Body of pancreas (tissue), 4 donors: ENCODE measurements at regions not wholly inside any gene's neighbourhood (a gene's known extent, or its start where the extent isn't known, plus 50 kb on each side); places are given as distances from the start of the nearest gene placed in this dataset.

Experiments used
- ATAC-seq: fragments of 150-250 bp; one replicate; pipeline ENCODE4 v1.9.1; 2016
- DNase-seq, 4 donors: peaks; one replicate each; pipeline ENCODE4 v3.0.0-alpha.2; 2019
- H3K27ac ChIP-seq, 4 donors: fragments of 200-600 bp; sonication (generic); 1 replicate in 3 of 4; 2 replicates in 1 of 4; pipeline versions ENCODE4 v1.5.1 to v1.6.1; 2016 to 2019; ENCODE audit warnings: mild to moderate bottlenecking in 1 of 4, mixed read lengths in 1 of 4, moderate library complexity in 1 of 4
- H3K27me3 ChIP-seq, 2 donors: fragments of 200-600 bp; sonication (generic); one replicate each; pipeline ENCODE4 v1.6.0; 2016; ENCODE audit warnings: mild to moderate bottlenecking in 1 of 2
- H3K36me3 ChIP-seq, 2 donors: fragments of 200-600 bp; sonication (generic); replicated peaks in 1 of 2; 2 replicates each; pipeline ENCODE4 v1.5.1; 2016; ENCODE audit warnings: low read depth in 2 of 2; ENCODE audit not compliant: insufficient read depth in 1 of 2
- H3K4me1 ChIP-seq: fragments of 200-600 bp; sonication (generic); one replicate; pipeline ENCODE4 v1.6.0; 2016
- H3K4me3 ChIP-seq, 2 donors: fragments of 200-600 bp; sonication (generic); 1 replicate in 1 of 2; 2 replicates in 1 of 2; pipeline ENCODE4 v1.5.1; 2016 to 2019
- H3K9me3 ChIP-seq, 3 donors: fragments of 200-600 bp; sonication (generic); 1 replicate in 2 of 3; 2 replicates in 1 of 3; pipeline ENCODE4 v1.5.1; 2016
- CTCF ChIP-seq, 7 experiments: fragments of 450-650 bp in 4 of 7; fragments of 200-600 bp in 3 of 7; sonication (generic) in 3 of 7; IDR thresholded peaks; one replicate each; pipeline ENCODE4 v1.5.1; 2016 to 2019; ENCODE audit warnings: antibody characterized with exemption in 7 of 7
- POLR2A ChIP-seq, 3 donors: fragments of 450-650 bp; IDR thresholded peaks; one replicate each; pipeline ENCODE4 v1.6.1; 2016; ENCODE audit warnings: antibody characterized with exemption in 3 of 3, mild to moderate bottlenecking in 2 of 3
- WGBS, 2 donors: methylation state at CpG; one replicate each; pipeline ENCODE4 v1.1.5; 2017; 5-methylcytosine and 5-hydroxymethylcytosine counted together
- intact Hi-C: fragments of 100-400 bp; cut with DNase I; formaldehyde crosslinking; loops from one replicate; pipeline ENCODE4 v1.15.1; 2023

DNA sequence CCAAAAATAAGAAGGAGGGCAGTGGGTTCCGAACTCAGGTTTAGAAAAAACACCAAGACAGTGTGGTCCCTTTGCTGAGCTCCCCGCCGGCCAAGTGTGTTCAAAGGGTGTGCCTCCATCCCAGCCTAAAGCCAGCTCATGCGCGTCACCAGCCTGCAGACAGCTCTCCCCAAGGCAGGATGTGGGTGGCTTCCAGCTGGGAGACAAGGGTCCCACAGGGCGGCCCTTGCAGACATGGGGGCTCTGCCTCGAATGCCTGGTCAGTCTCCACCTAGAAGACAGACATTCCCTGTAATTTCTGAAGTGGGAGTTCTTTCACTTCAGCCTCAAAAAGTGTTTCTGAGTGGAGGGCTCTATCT, 135.8 kb upstream of the GPC1 start:
- intact Hi-C loops, result no loop called here
- ATAC-seq (no peak), DNase-seq (no peak)
- no peaks in the 10 kb centered on the region for H3K9me3 ChIP-seq
- no peak for TF ChIP-seq POLR2A (IDR thresholded peaks at IDR 0.05)
- no peak for TF ChIP-seq CTCF (IDR thresholded peaks at IDR 0.05)
- H3K36me3 ChIP-seq, result no peaks in the 10 kb centered on the region
- H3K4me1 ChIP-seq, result no peaks in the 10 kb centered on the region
- H3K4me3 ChIP-seq, result no peak overlapping the region
- H3K27ac ChIP-seq, result no peak overlapping the region
- WGBS, 2 donors, result 59 to 62% methylated on average over 6 to 7 of the region's 7 CpGs
- H3K27me3 ChIP-seq, result no peaks in the 10 kb centered on the region

GRCh38 chr2:240300261-240300821, 135.1 kb upstream of the GPC1 start:
- Histone ChIP-seq H3K36me3 (no peaks in the 10 kb centered on the region), H3K4me1 (no peaks in the 10 kb centered on the region), H3K4me3 (no peak overlapping the region), H3K27me3 (no peaks in the 10 kb centered on the region), H3K9me3 (no peaks in the 10 kb centered on the region), H3K27ac (no peak overlapping the region)
- TF ChIP-seq POLR2A (IDR thresholded peaks at IDR 0.05), result no peak
- TF ChIP-seq CTCF (IDR thresholded peaks at IDR 0.05), result no peak
- DNase-seq (no peak), ATAC-seq (no peak)
- intact Hi-C loops, result no loop called here
- 66 to 70% methylated on average over 9 to 11 of the region's 11 CpGs for WGBS, 2 donors

- H3K9me3 ChIP-seq, result no peaks in the 10 kb centered on the region
- TF ChIP-seq POLR2A (IDR thresholded peaks at IDR 0.05), result no peak
- no peak for TF ChIP-seq CTCF (IDR thresholded peaks at IDR 0.05)
- ATAC-seq (no peak), DNase-seq (no peak)
- H3K4me1 ChIP-seq, result no peaks in the 10 kb centered on the region
- 87 to 88% methylated on average over 6 to 8 of the region's 8 CpGs for WGBS, 2 donors
- H3K4me3 ChIP-seq, result no peak overlapping the region
- no peaks in the 10 kb centered on the region for H3K36me3 ChIP-seq
- H3K27ac ChIP-seq, result no peak overlapping the region
- H3K27me3 ChIP-seq, result no peaks in the 10 kb centered on the region
- intact Hi-C loops, result no loop called here
These were observed 134.6 kb upstream of the GPC1 start for GRCh38 chr2:240300840-240301239.

- no peak overlapping the region for H3K27ac ChIP-seq
- H3K27me3 ChIP-seq, result no peaks in the 10 kb centered on the region
- no peak overlapping the region for H3K4me3 ChIP-seq
- ATAC-seq, result no peak
- H3K36me3 ChIP-seq, result no peaks in the 10 kb centered on the region
- no peak for DNase-seq
- H3K9me3 ChIP-seq, result no peaks in the 10 kb centered on the region
- 82 to 89% methylated on average over 13 of the region's 13 CpGs for WGBS, 2 donors
- H3K4me1 ChIP-seq, result no peaks in the 10 kb centered on the region
- intact Hi-C loops, result no loop called here
- no peak for TF ChIP-seq POLR2A (IDR thresholded peaks at IDR 0.05)
- TF ChIP-seq CTCF (IDR thresholded peaks at IDR 0.05), result no peak
These were observed 134.1 kb upstream of the GPC1 start for GRCh38 chr2:240301256-240301795.

DNA sequence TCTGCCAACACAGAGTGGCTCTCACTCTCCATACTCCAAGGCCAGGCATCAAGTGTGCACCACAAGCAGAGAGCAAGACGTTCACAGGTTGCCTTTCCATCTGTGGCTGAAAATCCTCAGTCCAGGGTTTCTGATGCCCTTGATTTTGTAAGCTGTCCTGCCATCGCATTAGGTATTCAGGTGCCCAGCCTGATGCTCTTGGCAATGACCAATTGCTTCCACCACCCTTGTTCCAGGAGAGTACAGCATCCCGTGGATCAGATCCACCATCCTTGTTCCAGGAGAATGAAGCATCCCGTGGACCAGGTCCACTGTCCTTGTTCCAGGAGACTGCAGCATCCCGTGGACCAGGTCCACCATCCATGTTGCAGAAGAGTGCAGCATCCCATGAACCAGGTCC, 133.4 kb upstream of the GPC1 start:
- intact Hi-C loops, result no loop called here
- no peak for DNase-seq
- no peaks in the 10 kb centered on the region for H3K27me3 ChIP-seq
- 82 to 88% methylated on average over 4 to 5 of the region's 5 CpGs for WGBS, 2 donors
- no peaks in the 10 kb centered on the region for H3K4me1 ChIP-seq
- no peak overlapping the region for H3K4me3 ChIP-seq
- H3K36me3 ChIP-seq, result no peaks in the 10 kb centered on the region
- H3K27ac ChIP-seq, result no peak overlapping the region
- H3K9me3 ChIP-seq, result no peaks in the 10 kb centered on the region
- TF ChIP-seq POLR2A (IDR thresholded peaks at IDR 0.05) (no peak), CTCF (IDR thresholded peaks at IDR 0.05) (no peak)
- ATAC-seq, result no peak
